Liver (tissue), 3 donors: ENCODE measurements at regions not wholly inside any gene's neighbourhood (a gene's known extent, or its start where the extent isn't known, plus 50 kb on each side); places are given as distances from the start of the nearest gene placed in this dataset.
"Not testable (repeated sequence)": the region's sequence is repeated elsewhere in the genome, so short reads cannot be mapped to it uniquely, and the experiment has no call there.

Experiments used
- ATF3 ChIP-seq: IDR thresholded peaks from 2 replicates; pipeline ENCODE4 v1.6.1; 2016; ENCODE audit warnings: antibody characterized with exemption
- CTCF ChIP-seq: fragments of 150-350 bp; IDR thresholded peaks from 2 replicates; pipeline ENCODE4 v1.5.1; 2017; ENCODE audit warnings: improper control_type of control experiment, low read depth, low read length; ENCODE audit not compliant: missing input control
- GABPA ChIP-seq, 2 donors: IDR thresholded peaks in 1 of 2; conservative IDR thresholded peaks in 1 of 2; 2 replicates each; pipeline ENCODE4 v1.6.1; 2016; ENCODE audit warnings: antibody characterized with exemption in 2 of 2, mild to moderate bottlenecking in 1 of 2, moderate library complexity in 1 of 2
- HNF4G ChIP-seq: IDR thresholded peaks from 2 replicates; pipeline ENCODE4 v1.6.1; 2016; ENCODE audit warnings: antibody characterized with exemption
- MAX ChIP-seq: IDR thresholded peaks from 2 replicates; pipeline ENCODE4 v1.6.1; 2016; ENCODE audit warnings: antibody characterized with exemption
- RAD21 ChIP-seq, 2 donors: IDR thresholded peaks; 2 replicates each; pipeline ENCODE4 v1.6.1; 2016; ENCODE audit warnings: antibody characterized with exemption in 2 of 2, mild to moderate bottlenecking in 2 of 2
- REST ChIP-seq: IDR thresholded peaks from 2 replicates; pipeline ENCODE4 v1.6.1; 2016; ENCODE audit warnings: antibody characterized with exemption, mild to moderate bottlenecking
- SP1 ChIP-seq: IDR thresholded peaks from 2 replicates; pipeline ENCODE4 v1.6.1; 2018; ENCODE audit warnings: antibody characterized with exemption, mild to moderate bottlenecking
- TAF1 ChIP-seq: conservative IDR thresholded peaks from 2 replicates; pipeline ENCODE4 v1.6.1; 2016; ENCODE audit warnings: antibody characterized with exemption, mild to moderate bottlenecking
- ZBTB33 ChIP-seq: IDR thresholded peaks from 2 replicates; pipeline ENCODE4 v1.6.1; 2016; ENCODE audit warnings: antibody characterized with exemption
- donor health status: healthy.
- donor health status: healthy.

- not testable (repeated sequence) for TF ChIP-seq CTCF; GABPA (IDR thresholded peaks at IDR 0.05 in 1 of 2, conservative IDR thresholded peaks at IDR 0.05 in 1 of 2); RAD21 (IDR thresholded peaks at IDR 0.05); HNF4G; ATF3; TAF1; REST; MAX; ZBTB33; SP1
Measured at GRCh38 chr16:8068225-8068624, 522.1 kb downstream of the TMEM114 start.
